Endothelial cell of umbilical vein (primary cell): ENCODE measurements at regions not wholly inside any gene's neighbourhood (a gene's known extent, or its start where the extent isn't known, plus 50 kb on each side); places are given as distances from the start of the nearest gene placed in this dataset.

Experiments used
- BruUV-seq: library from RNA; stranded (reverse); fragments of 400-500 nt; replicated peaks from 2 replicates; lab custom pipeline; 2021; lab: Mats Ljungman, UMichigan
- CTCF ChIA-PET: fragments of 300-600, 350-600 bp; sonication (Branson Sonifier 250); formaldehyde crosslinking; loops from one replicate; lab custom pipeline; 2021; ENCODE audit warnings: antibody characterized with exemption, inconsistent platforms; lab: Charles Lee
- POLR2A ChIA-PET: fragments of 300-600, 350-600 bp; sonication (Branson Sonifier 250); formaldehyde crosslinking; loops from one replicate; lab custom pipeline; 2021; ENCODE audit warnings: antibody characterized with exemption, inconsistent platforms; lab: Charles Lee
- DNase-seq: peaks from one replicate; pipeline ENCODE4 v3.0.0-alpha.2; 2011; ENCODE audit warnings: low read depth, low spot score
- FAIRE-seq: peaks from 2 replicates; lab custom pipeline; 2011; peaks lifted over from hg19 to GRCh38; lab: Jason Lieb, UNC
- H2AFZ ChIP-seq: 2 replicates; pipeline ENCODE4 v1.6.0; 2012; ENCODE audit warnings: low read depth, low read length, control low read depth, inconsistent platforms
- H3K27ac ChIP-seq: 2 replicates; pipeline ENCODE4 v1.5.1; 2011; ENCODE audit warnings: low read depth, mild to moderate bottlenecking, control low read depth, low read length, moderate library complexity; ENCODE audit not compliant: insufficient read depth
- H3K27me3 ChIP-seq, 2 experiments: 2 replicates each; pipeline versions ENCODE4 v1.6.0 to v1.6.1; 2011; ENCODE audit warnings: low read length in 2 of 2, mixed read lengths in 1 of 2; ENCODE audit not compliant: control insufficient read depth in 2 of 2, insufficient read depth in 2 of 2
- H3K36me3 ChIP-seq, 2 experiments: 2 replicates in 1 of 2; 3 replicates in 1 of 2; pipeline ENCODE4 v1.5.1; 2011; ENCODE audit warnings: low read length in 2 of 2, mild to moderate bottlenecking in 1 of 2, moderate library complexity in 1 of 2; ENCODE audit not compliant: control insufficient read depth in 2 of 2, insufficient read depth in 2 of 2; ENCODE audit errors: extremely low read depth in 1 of 2
- H3K4me1 ChIP-seq: 3 replicates; pipeline ENCODE4 v1.5.1; 2011; ENCODE audit warnings: mild to moderate bottlenecking, low read length; ENCODE audit not compliant: control insufficient read depth, insufficient read depth; ENCODE audit errors: extremely low read depth
- H3K4me2 ChIP-seq: 2 replicates; pipeline ENCODE4 v1.6.1; 2011; ENCODE audit warnings: low read length, control low read depth, mixed read lengths; ENCODE audit not compliant: insufficient read depth
- H3K4me3 ChIP-seq, 3 experiments: fragments of 200-600 bp in 1 of 3; sonication (generic), shearing (Covaris generic) in 1 of 3; replicated peaks in 1 of 3; 2 replicates each; pipeline ENCODE4 v1.5.1; 2011 to 2016; ENCODE audit warnings: control low read depth in 3 of 3, low read length in 3 of 3, mild to moderate bottlenecking in 2 of 3, inconsistent platforms in 1 of 3, low read depth in 1 of 3, moderate library complexity in 1 of 3; ENCODE audit not compliant: insufficient read depth in 1 of 3
- H3K79me2 ChIP-seq: 2 replicates; pipeline ENCODE4 v1.6.0; 2012; ENCODE audit warnings: low read length, inconsistent platforms; ENCODE audit not compliant: control insufficient read depth, insufficient read depth
- H3K9ac ChIP-seq: replicated peaks from 2 replicates; pipeline ENCODE3; 2011; ENCODE audit warnings: low read length, control low read depth; ENCODE audit not compliant: insufficient read depth; ENCODE audit errors: extremely low read depth
- H3K9me1 ChIP-seq: replicated peaks from 3 replicates; pipeline ENCODE4 v1.6.0; 2011; ENCODE audit warnings: mild to moderate bottlenecking, low read length; ENCODE audit not compliant: control insufficient read depth, insufficient read depth; ENCODE audit errors: extremely low read depth
- H3K9me3 ChIP-seq: replicated peaks from 2 replicates; pipeline ENCODE4 v1.5.1; 2012; ENCODE audit warnings: low read length, inconsistent platforms; ENCODE audit not compliant: control insufficient read depth, insufficient read depth
- H4K20me1 ChIP-seq: replicated peaks from 2 replicates; pipeline ENCODE3; 2011; ENCODE audit warnings: mild to moderate bottlenecking, low read length; ENCODE audit not compliant: control insufficient read depth, insufficient read depth; ENCODE audit errors: extremely low read depth
- EZH2 ChIP-seq: IDR thresholded peaks from 2 replicates; pipeline ENCODE4 v1.6.1; 2012; ENCODE audit warnings: borderline replicate concordance, low read depth, mild to moderate bottlenecking, moderate library complexity, low read length, inconsistent platforms; ENCODE audit not compliant: severe bottlenecking
- FOS ChIP-seq: IDR thresholded peaks from 2 replicates; pipeline ENCODE4 v1.6.1; 2011; ENCODE audit warnings: mild to moderate bottlenecking, low read length, moderate library complexity, borderline replicate concordance; ENCODE audit not compliant: insufficient read depth
- GATA2 ChIP-seq: IDR thresholded peaks from 2 replicates; pipeline ENCODE4 v1.7.0; 2011; ENCODE audit warnings: low read depth, mild to moderate bottlenecking, moderate library complexity, mixed read lengths, low read length; ENCODE audit not compliant: insufficient read length, insufficient read depth
- JUN ChIP-seq: IDR thresholded peaks from 2 replicates; pipeline ENCODE4 v1.6.1; 2011; ENCODE audit warnings: borderline replicate concordance, low read depth; ENCODE audit not compliant: insufficient read length, insufficient read depth
- MYC ChIP-seq: IDR thresholded peaks from one replicate; pipeline ENCODE4 v1.6.1; 2011; ENCODE audit warnings: mild to moderate bottlenecking, low read depth, low read length
- POLR2A ChIP-seq: IDR thresholded peaks from 2 replicates; pipeline ENCODE4 v1.6.1; 2012; ENCODE audit warnings: low read depth, mild to moderate bottlenecking, control low read depth, low read length
- POLR2AphosphoS5 ChIP-seq: IDR thresholded peaks from 2 replicates; pipeline ENCODE4 v1.6.1; 2012; ENCODE audit warnings: low read depth, mild to moderate bottlenecking, control low read depth, low read length, moderate library complexity; ENCODE audit not compliant: insufficient read depth
- dilution Hi-C: fragments of 300-500 bp; cut with MboI; formaldehyde crosslinking; loops from one replicate; pipeline ENCODE4 v1.15.0; 2019; ENCODE audit warnings: low sequenced_read_pairs; ENCODE audit not compliant: extremely low pct_ligation_motif_present
- intact Hi-C: fragments of 100-400 bp; cut with micrococcal nuclease; formaldehyde crosslinking; loops from one replicate; pipeline ENCODE4 v1.10.0; 2022
- TF ChIP-seq, protein P1 (sequence below): IDR thresholded peaks from 2 replicates; pipeline ENCODE4 v1.6.1; 2011; ENCODE audit not compliant: insufficient read depth, insufficient read length
- TF ChIP-seq, protein P2 (sequence below), 2 donors: IDR thresholded peaks; 1 replicate in 1 of 2; 2 replicates in 1 of 2; pipeline ENCODE4 v1.5.1; 2011; ENCODE audit warnings: low read length in 2 of 2, mild to moderate bottlenecking in 2 of 2, moderate library complexity in 2 of 2, control low read depth in 1 of 2, inconsistent platforms in 1 of 2, low read depth in 1 of 2; ENCODE audit not compliant: insufficient read depth in 1 of 2; ENCODE audit errors: extremely low read depth in 1 of 2

DNA sequence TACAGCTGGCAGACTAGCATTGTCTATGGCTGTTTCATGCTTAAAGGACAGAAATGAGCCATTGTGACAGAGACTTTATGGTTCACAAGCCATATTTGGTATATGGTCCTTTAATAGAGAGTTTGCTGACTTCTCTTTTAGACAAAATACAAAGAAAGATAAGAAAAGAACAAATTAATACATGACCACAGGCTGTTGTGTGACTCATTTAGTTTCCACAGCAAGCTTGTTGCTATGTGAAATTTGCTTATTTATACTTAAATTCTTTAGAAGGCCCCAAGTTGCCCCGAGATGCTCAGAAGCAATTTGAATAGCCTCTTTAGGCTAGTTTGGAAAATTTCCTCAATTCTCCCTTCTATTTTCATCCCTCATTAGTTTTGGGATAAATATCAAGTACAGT lies 315.3 kb upstream of the RPS23 start:
- ChIA-PET CTCF (interaction anchor here (1.6 kb wide), 1 partner anchor 229 kb away, joined by 7 read pairs; no protein-coding TSS in a partner anchor), POLR2A (no interaction called here)
- dilution Hi-C loops (no loop called here), intact Hi-C loops (no loop called here)
- Histone ChIP-seq H4K20me1 (no peaks in the 10 kb centered on the region), H3K27ac (no peak overlapping the region), H3K4me2 (no peak overlapping the region), H3K9ac (no peak overlapping the region), H2AFZ (no peak overlapping the region), H3K4me1 (no peaks in the 10 kb centered on the region), H3K9me1 (no peaks in the 10 kb centered on the region), H3K4me3 (no peak overlapping the region), H3K27me3 (peaks cover 0 to 2% of the 10 kb centered on the region in 2 experiments), H3K36me3 (no peaks in the 10 kb centered on the region), H3K9me3 (no peaks in the 10 kb centered on the region), H3K79me2 (no peaks in the 10 kb centered on the region)
- DNase-seq (no peak), FAIRE-seq (no peak)
- TF ChIP-seq POLR2A, result no peak
- no peak for TF ChIP-seq EZH2
- no peak for TF ChIP-seq GATA2
- TF ChIP-seq, protein P1, sequence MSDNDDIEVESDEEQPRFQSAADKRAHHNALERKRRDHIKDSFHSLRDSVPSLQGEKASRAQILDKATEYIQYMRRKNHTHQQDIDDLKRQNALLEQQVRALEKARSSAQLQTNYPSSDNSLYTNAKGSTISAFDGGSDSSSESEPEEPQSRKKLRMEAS, result no peak
- TF ChIP-seq, protein P2, sequence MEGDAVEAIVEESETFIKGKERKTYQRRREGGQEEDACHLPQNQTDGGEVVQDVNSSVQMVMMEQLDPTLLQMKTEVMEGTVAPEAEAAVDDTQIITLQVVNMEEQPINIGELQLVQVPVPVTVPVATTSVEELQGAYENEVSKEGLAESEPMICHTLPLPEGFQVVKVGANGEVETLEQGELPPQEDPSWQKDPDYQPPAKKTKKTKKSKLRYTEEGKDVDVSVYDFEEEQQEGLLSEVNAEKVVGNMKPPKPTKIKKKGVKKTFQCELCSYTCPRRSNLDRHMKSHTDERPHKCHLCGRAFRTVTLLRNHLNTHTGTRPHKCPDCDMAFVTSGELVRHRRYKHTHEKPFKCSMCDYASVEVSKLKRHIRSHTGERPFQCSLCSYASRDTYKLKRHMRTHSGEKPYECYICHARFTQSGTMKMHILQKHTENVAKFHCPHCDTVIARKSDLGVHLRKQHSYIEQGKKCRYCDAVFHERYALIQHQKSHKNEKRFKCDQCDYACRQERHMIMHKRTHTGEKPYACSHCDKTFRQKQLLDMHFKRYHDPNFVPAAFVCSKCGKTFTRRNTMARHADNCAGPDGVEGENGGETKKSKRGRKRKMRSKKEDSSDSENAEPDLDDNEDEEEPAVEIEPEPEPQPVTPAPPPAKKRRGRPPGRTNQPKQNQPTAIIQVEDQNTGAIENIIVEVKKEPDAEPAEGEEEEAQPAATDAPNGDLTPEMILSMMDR (IDR thresholded peaks at IDR 0.05; ENCODE audit: extremely low read depth in 1 of 2, insufficient read depth in 1 of 2, low read depth in 1 of 2, low read length in 2 of 2), result no peak
- TF ChIP-seq POLR2AphosphoS5, result no peak
- TF ChIP-seq MYC, result no peak
- TF ChIP-seq JUN, result no peak
- no peak for TF ChIP-seq FOS
- no TSS peak for BruUV-seq
